Neural crest cell (in vitro differentiated cells): ENCODE measurements at regions not wholly inside any gene's neighbourhood (a gene's known extent, or its start where the extent isn't known, plus 50 kb on each side); places are given as distances from the start of the nearest gene placed in this dataset.

Source experiments
- DNase-seq: peaks from one replicate; pipeline ENCODE4 v3.0.0; 2021; ENCODE audit warnings: low read depth, mixed read lengths, low spot score
- H3K27ac Mint-ChIP-seq: one replicate; pipeline ENCODE4 v1.8.0; 2021; ENCODE audit warnings: mild to moderate bottlenecking, mixed read lengths; ENCODE audit not compliant: unreplicated experiment
- H3K27me3 Mint-ChIP-seq: 2 replicates; pipeline ENCODE4 v1.8.0; 2021; ENCODE audit warnings: low read depth, mild to moderate bottlenecking, mixed read lengths
- H3K36me3 Mint-ChIP-seq: 2 replicates; pipeline ENCODE4 v1.8.0; 2021; ENCODE audit warnings: low read depth, mild to moderate bottlenecking, mixed read lengths
- H3K4me1 Mint-ChIP-seq: 2 replicates; pipeline ENCODE4 v1.8.0; 2021; ENCODE audit warnings: mixed read lengths
- H3K4me3 Mint-ChIP-seq: one replicate; pipeline ENCODE4 v1.8.0; 2021; ENCODE audit warnings: mild to moderate bottlenecking, mixed read lengths
- H3K9me3 Mint-ChIP-seq: 2 replicates; pipeline ENCODE4 v1.8.0; 2021; ENCODE audit warnings: mixed read lengths
- CTCF ChIP-seq: fragments of 200-600 bp; sonication (generic); conservative IDR thresholded peaks from 2 replicates; pipeline ENCODE4 v1.5.0; 2021; ENCODE audit warnings: antibody characterized with exemption, mild to moderate bottlenecking

- H3K9me3 Mint-ChIP-seq = no peaks in the 10 kb centered on the region
- H3K36me3 Mint-ChIP-seq = no peaks in the 10 kb centered on the region
- peaks cover 21% of the 10 kb centered on the region for H3K4me1 Mint-ChIP-seq
- DNase-seq = no peak
- H3K27me3 Mint-ChIP-seq = peaks cover 5% of the 10 kb centered on the region
- H3K4me3 Mint-ChIP-seq = peak overlapping the region; percentile 52
- H3K27ac Mint-ChIP-seq = peak overlapping the region; percentile 81
- TF ChIP-seq CTCF = no peak
Observed at GRCh38 chr1:214224611-214225354, 56.2 kb upstream of the SMYD2 start.

DNA sequence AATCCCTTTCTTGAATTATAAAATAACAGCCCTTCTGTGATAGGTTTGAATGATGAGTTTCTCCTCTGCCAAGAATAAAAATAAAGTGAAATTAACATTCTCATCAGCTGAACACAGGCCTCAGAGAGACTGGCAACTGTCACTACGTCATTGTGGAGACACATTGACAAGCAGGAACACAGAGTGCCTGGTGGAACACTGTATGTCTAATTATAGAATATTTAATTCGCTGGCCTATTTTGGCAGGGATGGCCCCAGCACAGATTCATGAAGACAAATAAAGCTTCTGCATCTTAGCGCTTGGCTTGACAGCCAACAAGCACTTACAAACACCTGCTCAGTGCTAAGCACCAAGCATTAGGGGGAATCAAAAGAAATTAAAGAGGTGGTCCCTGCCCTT is 52.0 kb upstream of the SMYD2 start:
- Mint-ChIP-seq H3K36me3 (no peaks in the 10 kb centered on the region), H3K4me3 (no peak overlapping the region), H3K27ac (no peak overlapping the region), H3K27me3 (peaks cover 3% of the 10 kb centered on the region), H3K9me3 (no peaks in the 10 kb centered on the region), H3K4me1 (peaks cover 18% of the 10 kb centered on the region)
- DNase-seq = no peak
- no peak for TF ChIP-seq CTCF

- TF ChIP-seq CTCF = no peak
- Mint-ChIP-seq H3K27me3 (peaks cover 3% of the 10 kb centered on the region), H3K36me3 (no peaks in the 10 kb centered on the region), H3K9me3 (no peaks in the 10 kb centered on the region), H3K4me3 (no peak overlapping the region), H3K4me1 (peaks cover 12% of the 10 kb centered on the region), H3K27ac (no peak overlapping the region)
- DNase-seq = no peak
Observed at GRCh38 chr1:214229736-214230135, 51.2 kb upstream of the SMYD2 start.
